Neural cell (in vitro differentiated cells): ENCODE measurements at regions not wholly inside any gene's neighbourhood (a gene's known extent, or its start where the extent isn't known, plus 50 kb on each side); places are given as distances from the start of the nearest gene placed in this dataset.

Source experiments
- H2AFZ ChIP-seq: fragments of 200-600, 300-800 bp; sonication (generic), shearing (Covaris generic); 2 replicates; pipeline ENCODE4 v1.6.0; 2014; ENCODE audit warnings: low read depth, mild to moderate bottlenecking, antibody characterized with exemption, low read length, moderate library complexity
- H3F3A ChIP-seq: fragments of 200-600 bp; shearing (Covaris generic); 2 replicates; pipeline ENCODE4 v1.6.1; 2016; ENCODE audit warnings: mild to moderate bottlenecking, moderate library complexity, mixed read lengths, antibody characterized with exemption, low read length; ENCODE audit not compliant: insufficient read depth, poor library complexity, severe bottlenecking
- H3K27ac ChIP-seq: fragments of 200-600, 300-800 bp; sonication (generic), shearing (Covaris generic); 2 replicates; pipeline ENCODE4 v1.5.1; 2014; ENCODE audit warnings: mild to moderate bottlenecking, low read length, moderate library complexity
- H3K27me3 ChIP-seq: fragments of 300-800, 200-600 bp; sonication (generic), shearing (Covaris generic); 2 replicates; pipeline ENCODE4 v1.6.0; 2014; ENCODE audit warnings: mild to moderate bottlenecking, low read depth, low read length, moderate library complexity; ENCODE audit not compliant: insufficient read depth
- H3K36me3 ChIP-seq: fragments of 300-800, 200-600 bp; sonication (generic), shearing (Covaris generic); 2 replicates; pipeline ENCODE4 v1.5.1; 2014; ENCODE audit warnings: mild to moderate bottlenecking, antibody characterized with exemption, low read length, moderate library complexity; ENCODE audit not compliant: insufficient read depth
- H3K4me2 ChIP-seq: fragments of 300-800, 200-600 bp; sonication (generic), shearing (Covaris generic); 2 replicates; pipeline ENCODE4 v1.6.0; 2014; ENCODE audit warnings: mild to moderate bottlenecking, low read length
- H3K4me3 ChIP-seq: fragments of 300-800, 200-600 bp; sonication (generic), shearing (Covaris generic); 2 replicates; pipeline ENCODE4 v1.5.1; 2014; ENCODE audit warnings: mild to moderate bottlenecking, low read length, moderate library complexity
- H3K79me2 ChIP-seq: fragments of 200-600 bp; shearing (Covaris generic); replicated peaks from 2 replicates; pipeline ENCODE4 v1.6.0; 2014; ENCODE audit warnings: mild to moderate bottlenecking, low read length, moderate library complexity; ENCODE audit not compliant: insufficient read depth
- H3K9ac ChIP-seq: fragments of 300-800, 200-600 bp; sonication (generic), shearing (Covaris generic); 2 replicates; pipeline ENCODE4 v1.6.1; 2016; ENCODE audit warnings: mild to moderate bottlenecking, low read length, mixed read lengths
- H3K9me2 ChIP-seq: fragments of 200-600 bp; shearing (Covaris generic); 2 replicates; pipeline ENCODE4 v1.6.1; 2016; ENCODE audit warnings: mild to moderate bottlenecking, low read length, mixed read lengths; ENCODE audit not compliant: insufficient read depth
- H3K9me3 ChIP-seq: fragments of 200-600, 300-800 bp; sonication (generic), shearing (Covaris generic); 2 replicates; pipeline ENCODE4 v1.6.1; 2016; ENCODE audit warnings: mild to moderate bottlenecking, mixed run types, low read length, moderate library complexity, mixed read lengths
- H4K20me1 ChIP-seq: fragments of 200-600 bp; shearing (Covaris generic); 2 replicates; pipeline ENCODE4 v1.6.1; 2016; ENCODE audit warnings: mild to moderate bottlenecking, mixed run types; ENCODE audit not compliant: insufficient read depth
- CTCF ChIP-seq: fragments of 450-650 bp; IDR thresholded peaks from 2 replicates; pipeline ENCODE4 v1.5.1; 2014; ENCODE audit warnings: antibody characterized with exemption, mild to moderate bottlenecking, moderate library complexity; ENCODE audit not compliant: poor library complexity, severe bottlenecking
- EP300 ChIP-seq: fragments of 450-650 bp; conservative IDR thresholded peaks from 2 replicates; pipeline ENCODE4 v1.6.1; 2014; ENCODE audit warnings: antibody characterized with exemption, mild to moderate bottlenecking, moderate library complexity; ENCODE audit not compliant: poor library complexity, severe bottlenecking
- EZH2 ChIP-seq: fragments of 200-600, 300-800 bp; shearing (Covaris generic), sonication (generic); IDR thresholded peaks from 2 replicates; pipeline ENCODE4 v1.6.1; 2014; ENCODE audit warnings: antibody characterized with exemption, low read length, borderline replicate concordance, mild to moderate bottlenecking; ENCODE audit not compliant: insufficient read depth, poor library complexity, severe bottlenecking
- MXI1 ChIP-seq: fragments of 450-650 bp; conservative IDR thresholded peaks from 2 replicates; pipeline ENCODE4 v1.6.1; 2014; ENCODE audit warnings: antibody characterized with exemption, mild to moderate bottlenecking; ENCODE audit not compliant: poor library complexity, severe bottlenecking
- POLR2AphosphoS5 ChIP-seq: IDR thresholded peaks from 2 replicates; pipeline ENCODE4 v1.6.1; 2012
- RAD21 ChIP-seq: fragments of 450-650 bp; conservative IDR thresholded peaks from 2 replicates; pipeline ENCODE4 v1.6.1; 2014; ENCODE audit warnings: antibody characterized with exemption, mild to moderate bottlenecking, moderate library complexity
- REST ChIP-seq: IDR thresholded peaks from 2 replicates; pipeline ENCODE4 v1.6.1; 2012; ENCODE audit warnings: borderline replicate concordance
- SMC3 ChIP-seq: fragments of 450-650 bp; conservative IDR thresholded peaks from 2 replicates; pipeline ENCODE4 v1.6.1; 2014; ENCODE audit warnings: antibody characterized with exemption, mild to moderate bottlenecking, moderate library complexity; ENCODE audit not compliant: poor library complexity
- TAF1 ChIP-seq: IDR thresholded peaks from 2 replicates; pipeline ENCODE4 v1.6.1; 2012; ENCODE audit warnings: low read depth

- Histone ChIP-seq H3K79me2 (no peaks in the 10 kb centered on the region), H3K4me3 (no peak overlapping the region), H3K36me3 (no peaks in the 10 kb centered on the region), H3K27me3 (no peaks in the 10 kb centered on the region), H3K9me2 (no peaks in the 10 kb centered on the region), H3K27ac (no peak overlapping the region), H3F3A (no peaks in the 10 kb centered on the region), H4K20me1 (no peaks in the 10 kb centered on the region), H3K4me2 (no peak overlapping the region), H3K9me3 (no peaks in the 10 kb centered on the region), H2AFZ (no peak overlapping the region), H3K9ac (no peak overlapping the region)
- TF ChIP-seq RAD21: no peak
- TF ChIP-seq TAF1: no peak
- TF ChIP-seq MXI1: no peak
- TF ChIP-seq SMC3: no peak
- TF ChIP-seq REST: no peak
- TF ChIP-seq CTCF: no peak
- TF ChIP-seq POLR2AphosphoS5: no peak
- no peak for TF ChIP-seq EP300
- no peak for TF ChIP-seq EZH2
Observed at GRCh38 chr2:146444987-146445386, 1399.8 kb upstream of the ACVR2A start.

GRCh38 chr2:146444085-146444484, 1400.7 kb upstream of the ACVR2A start:
- Histone ChIP-seq H3K9me3 (no peaks in the 10 kb centered on the region), H3K27me3 (no peaks in the 10 kb centered on the region), H3K79me2 (no peaks in the 10 kb centered on the region), H3F3A (no peaks in the 10 kb centered on the region), H3K4me3 (no peak overlapping the region), H3K27ac (no peak overlapping the region), H3K9ac (no peak overlapping the region), H3K36me3 (no peaks in the 10 kb centered on the region), H4K20me1 (no peaks in the 10 kb centered on the region), H3K9me2 (no peaks in the 10 kb centered on the region), H3K4me2 (no peak overlapping the region), H2AFZ (no peak overlapping the region)
- TF ChIP-seq REST: no peak
